A204.1 (cell line): ENCODE measurements at regions not wholly inside any gene's neighbourhood (a gene's known extent, or its start where the extent isn't known, plus 50 kb on each side); places are given as distances from the start of the nearest gene placed in this dataset.

Experiments
- FAIRE-seq: peaks from 2 replicates; lab custom pipeline; 2012; peaks lifted over from hg19 to GRCh38; lab: Jason Lieb, UNC

DNA sequence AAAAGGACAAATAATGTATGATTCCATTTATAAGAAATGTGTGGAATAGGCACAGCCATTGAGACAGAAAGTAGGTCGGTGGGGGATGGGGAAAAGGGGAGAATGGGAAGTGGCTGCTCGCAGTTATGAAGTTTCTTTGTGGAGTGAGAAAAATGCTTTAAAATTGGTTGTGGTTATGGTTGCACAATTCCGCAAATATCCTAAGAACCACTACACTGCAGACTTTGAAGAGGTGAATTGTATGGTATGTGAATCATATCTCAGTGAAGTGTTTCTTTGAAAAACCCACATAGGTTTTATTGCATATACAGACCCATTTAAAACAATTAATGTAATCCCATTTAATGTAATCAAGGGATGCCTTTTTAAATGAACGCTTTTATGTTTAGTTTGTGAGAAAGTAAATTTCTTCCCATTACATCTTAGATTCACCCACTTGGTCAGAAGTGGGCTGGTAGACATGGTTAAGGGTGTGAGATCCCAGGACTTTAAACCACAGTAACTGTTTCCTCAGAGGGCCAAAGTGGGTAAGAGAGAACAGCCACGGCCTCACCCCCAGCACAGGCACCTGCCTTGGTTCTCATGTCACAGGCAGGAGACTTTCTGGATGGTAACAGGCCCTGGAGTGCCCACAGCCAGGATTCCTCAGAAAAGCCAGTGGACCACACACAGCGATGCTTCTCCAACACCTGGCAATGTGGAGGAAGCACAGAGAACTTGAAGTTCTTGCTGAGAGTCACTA is 119.3 kb upstream of the GJB6 start:
- no peak for FAIRE-seq

DNA sequence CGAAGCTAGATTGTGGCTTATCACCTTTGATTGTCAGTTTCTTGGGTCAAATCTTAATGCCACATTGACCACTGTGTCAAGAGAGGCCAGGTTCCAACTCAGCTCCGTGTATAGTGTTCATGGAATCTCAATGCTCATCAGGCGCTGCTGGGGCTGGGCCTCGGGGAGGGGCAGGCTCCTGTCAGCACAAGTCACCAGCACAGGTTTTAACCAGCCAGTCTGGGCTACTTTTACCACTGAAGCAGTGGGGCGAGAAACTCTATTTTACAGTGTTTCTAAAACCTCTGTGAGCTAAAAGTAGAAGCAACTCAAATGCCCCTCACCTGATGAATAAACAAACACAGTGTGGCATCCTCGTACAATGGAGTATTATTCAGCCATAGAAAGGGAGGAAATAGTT is 118.7 kb upstream of the GJB6 start:
- FAIRE-seq: no peak

DNA sequence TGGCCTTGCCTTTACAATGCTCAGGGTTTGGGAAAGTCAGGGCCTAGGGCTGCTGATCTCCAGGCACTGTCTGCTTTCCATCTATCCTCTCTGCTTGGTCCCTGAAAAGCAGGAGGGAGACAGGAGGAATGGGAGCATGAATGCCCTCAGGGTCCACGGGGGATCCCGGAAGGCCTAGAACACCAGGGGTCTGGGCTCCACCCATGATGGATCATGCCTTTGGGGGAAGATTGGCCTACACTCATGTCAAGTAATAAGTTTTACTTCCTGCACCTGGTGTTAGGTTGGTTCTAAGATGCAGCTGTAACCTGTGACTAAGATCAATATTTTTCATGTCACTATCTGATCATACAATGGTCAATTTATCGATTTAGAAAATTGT is 118.3 kb upstream of the GJB6 start:
- FAIRE-seq: no peak

DNA sequence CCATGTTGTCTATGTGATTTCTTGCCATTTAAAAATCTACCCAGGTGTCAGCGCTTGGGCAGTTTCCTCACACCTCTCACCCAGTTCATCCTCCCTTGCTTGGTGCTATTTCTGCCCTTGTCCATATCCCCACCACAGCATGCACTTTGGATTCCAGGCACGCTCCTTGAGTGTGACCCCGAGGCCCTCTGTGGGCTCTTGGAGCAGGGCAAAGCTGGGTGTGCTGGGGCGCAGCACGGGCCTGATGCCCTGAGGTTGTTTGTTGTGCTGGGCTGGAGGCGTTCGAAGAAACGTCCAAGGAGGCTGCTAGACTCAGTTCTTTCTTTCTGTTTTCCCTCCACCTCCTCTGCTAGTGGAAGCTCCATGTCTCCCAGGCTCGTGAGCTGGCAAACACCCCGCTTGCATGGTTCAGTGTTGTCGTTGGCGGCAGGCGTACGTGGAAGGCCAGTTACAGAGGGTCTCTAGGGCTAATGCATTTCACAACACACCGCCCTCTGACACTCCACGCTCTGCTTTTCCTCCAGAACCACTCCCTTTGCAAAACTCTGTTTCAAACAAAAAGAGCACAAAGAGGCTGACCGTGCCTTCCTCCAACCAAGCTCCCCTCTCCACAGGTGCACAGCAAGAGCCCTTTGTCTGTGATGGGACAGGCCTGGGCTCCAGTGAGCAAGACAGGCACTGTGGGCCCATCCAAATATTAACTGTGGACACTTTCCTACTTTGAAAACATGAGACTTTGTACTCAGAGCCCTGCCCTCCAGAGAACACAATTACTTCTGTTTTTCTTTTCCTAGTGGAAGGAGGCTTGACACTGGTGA is 117.7 kb upstream of the GJB6 start:
- no peak for FAIRE-seq

DNA sequence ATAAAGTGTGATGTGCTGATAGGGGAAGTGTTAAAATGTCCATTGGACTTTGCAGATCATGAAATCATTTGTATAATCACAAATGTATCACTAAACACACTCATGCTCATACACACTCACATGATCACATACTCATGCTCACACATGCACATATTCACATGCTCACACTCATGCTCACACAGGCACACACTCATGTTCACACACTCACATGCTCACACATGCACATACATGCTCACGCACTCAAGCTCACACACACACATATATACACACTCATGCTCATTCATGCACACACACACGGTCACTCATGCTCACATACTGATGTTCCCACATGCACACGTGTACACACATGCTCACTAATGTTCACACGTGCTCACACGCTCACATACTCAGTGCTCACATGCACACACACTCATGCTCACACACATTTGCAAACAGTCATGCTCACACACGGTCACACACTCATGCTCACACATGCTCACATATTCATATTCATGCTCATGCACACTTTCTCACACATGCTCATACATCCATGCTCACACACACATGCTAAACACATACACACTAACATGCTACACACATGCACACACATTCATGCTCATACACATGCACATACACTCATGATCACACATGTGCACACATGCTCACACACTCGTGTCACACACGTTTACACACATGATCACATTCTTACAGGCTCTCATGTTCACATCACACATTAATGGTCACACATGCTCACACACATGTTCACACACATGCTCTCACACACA is 116.7 kb upstream of the GJB6 start:
- FAIRE-seq: no peak

DNA sequence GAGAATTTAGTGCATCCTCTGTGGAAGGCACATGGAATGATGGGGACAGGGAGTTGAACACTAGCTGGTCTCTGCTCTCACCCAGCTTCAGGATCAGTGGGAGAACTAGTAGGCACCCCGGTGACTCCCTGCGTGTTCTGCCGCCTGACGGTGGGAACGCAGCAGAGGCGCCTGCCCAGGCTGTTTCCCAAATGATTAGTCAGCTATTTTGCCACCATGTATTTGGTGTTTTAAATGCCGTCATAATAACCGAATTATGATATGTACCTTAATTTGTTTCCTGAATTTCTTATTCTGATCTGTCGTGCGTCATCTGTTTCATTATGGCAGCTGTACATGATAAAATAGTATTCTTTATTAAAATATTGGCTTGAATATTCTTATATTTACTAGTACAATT is 115.9 kb upstream of the GJB6 start:
- no peak for FAIRE-seq

DNA sequence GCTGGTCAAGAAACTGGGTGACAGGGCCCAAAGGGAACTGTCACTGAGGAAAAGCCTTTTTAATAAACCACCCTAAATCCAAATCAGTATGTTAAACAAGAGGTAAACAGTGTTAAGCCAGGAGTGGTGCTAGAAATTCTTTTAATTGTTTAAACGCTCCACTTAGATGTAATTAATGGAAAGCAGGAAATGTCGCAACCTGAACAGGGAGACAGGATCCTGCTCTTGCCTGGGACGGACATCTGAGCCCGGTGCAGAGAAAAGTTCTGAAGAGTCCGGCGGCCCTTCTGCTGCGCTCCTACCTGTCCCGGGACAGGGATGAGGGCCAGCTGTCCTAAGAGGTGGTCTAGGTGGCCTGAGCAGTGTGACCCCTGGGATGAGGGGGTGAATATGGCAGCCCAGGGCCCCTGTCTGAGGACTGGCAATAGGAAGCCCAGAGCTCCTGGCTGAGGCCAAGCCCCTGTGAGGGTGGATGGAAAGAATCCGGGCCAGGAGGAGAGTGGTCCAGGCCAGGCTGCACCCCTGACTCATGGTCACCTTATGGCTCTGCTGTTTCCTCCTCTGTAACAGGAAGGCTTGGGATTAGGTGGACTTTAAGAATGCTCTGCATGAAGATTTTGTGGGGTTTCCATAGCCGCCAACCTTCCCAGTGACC is 112.8 kb upstream of the GJB6 start:
- FAIRE-seq: no peak

DNA sequence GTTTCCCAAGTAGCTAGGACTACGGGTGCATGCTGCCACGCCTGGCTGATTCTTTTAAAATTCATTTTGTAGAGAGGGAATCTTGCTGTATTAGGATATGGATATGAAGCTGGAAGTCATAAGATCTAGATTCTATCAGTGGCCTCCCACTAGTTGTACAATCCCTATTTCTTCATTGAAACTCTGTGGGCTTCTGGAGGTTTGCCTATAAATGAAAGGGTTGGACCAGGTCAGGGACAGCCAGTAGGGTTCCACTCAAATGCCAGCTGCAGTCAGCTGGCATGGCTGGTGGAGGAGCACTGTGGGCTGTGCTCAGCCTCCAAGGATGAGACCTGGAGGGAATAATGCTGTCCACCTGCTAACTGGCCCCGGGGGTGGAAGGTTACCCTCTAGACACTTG is 110.2 kb upstream of the GJB6 start:
- no peak for FAIRE-seq

DNA sequence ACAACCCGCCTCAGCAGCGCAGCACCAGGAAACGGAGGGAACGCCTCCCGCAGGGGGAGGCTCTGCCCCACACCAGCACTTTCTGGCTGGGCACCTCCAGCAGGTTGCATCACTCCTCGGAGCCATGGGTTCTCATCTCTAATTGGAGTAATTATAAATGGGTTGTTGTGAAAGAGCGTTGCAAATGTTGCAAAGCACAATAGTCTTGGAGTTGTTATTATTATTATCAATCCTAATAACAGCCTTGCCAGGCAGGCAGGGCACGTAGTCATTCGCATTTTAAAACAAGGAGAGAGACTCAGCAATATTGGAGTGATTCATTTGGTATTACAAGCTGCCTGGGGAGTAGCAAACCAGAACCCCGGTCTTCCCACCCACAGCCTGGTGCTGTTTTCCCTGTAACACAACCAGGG is 108.6 kb upstream of the GJB6 start:
- FAIRE-seq: no peak

DNA sequence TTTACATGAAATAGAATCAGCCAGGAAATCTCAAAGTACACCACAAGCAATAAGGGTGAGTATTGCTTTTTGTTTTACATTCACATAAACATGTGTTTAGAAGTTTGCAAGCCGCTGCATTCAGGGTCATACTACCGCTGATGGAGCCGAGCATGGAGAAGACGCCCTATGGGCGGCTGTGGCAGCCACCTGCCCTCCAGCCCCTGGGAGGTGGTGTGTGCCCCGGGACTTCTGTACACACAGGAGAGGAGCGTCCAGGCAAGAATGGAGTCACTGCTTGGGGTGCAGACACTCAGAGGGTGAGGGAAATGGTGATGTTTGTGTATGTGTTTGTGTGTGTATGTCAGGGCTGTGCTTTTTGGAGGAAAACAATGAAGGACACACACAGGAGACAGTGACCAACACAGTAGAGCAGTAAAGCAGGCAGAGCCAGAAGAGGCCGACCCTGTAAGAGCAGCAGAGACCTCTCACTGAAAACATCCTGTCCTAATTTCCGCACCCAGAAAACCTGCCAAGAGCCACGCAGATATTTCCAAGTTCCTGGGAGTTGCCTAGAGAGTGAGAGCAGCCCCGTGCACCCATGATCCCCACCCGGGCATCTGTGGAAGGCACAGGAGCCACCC is 108.1 kb upstream of the GJB6 start:
- FAIRE-seq: no peak

DNA sequence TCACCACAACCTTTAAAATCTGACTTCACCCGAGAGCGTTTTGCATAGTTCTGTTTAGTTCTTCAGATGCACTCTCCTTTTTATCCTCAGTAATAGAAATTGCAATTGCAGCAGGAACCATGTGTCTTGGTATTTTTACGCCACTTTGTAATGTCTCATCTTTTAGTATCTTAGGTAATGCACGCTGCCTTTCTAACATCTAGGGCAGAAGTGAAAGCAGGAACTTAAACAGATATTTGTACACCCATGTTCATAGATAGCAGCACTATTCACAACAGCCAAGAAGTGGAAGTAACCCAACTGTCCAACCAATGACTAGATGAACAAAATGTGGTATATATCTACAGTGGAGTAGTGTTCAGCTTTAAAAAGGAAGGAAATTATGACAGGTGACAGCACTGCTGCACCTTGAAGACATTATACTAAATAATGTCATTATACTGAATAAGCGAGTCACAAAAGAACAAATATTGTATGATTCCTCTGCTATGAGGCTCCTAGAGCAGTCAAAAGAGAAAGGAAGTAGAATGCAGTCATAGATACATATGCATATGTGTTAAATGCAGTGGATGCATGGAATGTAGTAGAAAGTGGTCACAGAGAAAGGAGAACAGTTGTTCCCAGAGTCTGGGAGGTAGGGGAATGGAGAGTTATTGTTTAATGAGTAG is 105.9 kb upstream of the GJB6 start:
- no peak for FAIRE-seq

DNA sequence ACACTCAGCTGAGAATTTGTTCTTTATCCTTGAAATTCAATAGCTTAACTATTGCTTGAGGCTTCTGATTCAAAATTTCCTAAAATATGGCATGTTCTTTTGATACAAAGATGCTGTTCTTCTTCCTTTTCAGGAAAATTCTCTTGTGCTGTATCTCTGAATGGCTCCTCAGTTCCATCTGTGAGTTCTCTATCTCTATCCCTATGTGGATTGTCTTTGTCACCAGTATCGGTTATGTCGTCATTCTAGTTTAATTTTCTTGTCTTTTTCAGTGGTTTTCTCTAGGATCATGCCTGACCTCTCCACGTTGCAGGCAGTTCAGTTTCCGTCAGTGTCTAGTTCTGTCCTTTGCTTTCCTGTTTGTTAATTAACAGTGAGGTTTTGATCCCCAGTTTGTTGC is 104.6 kb upstream of the GJB6 start:
- no peak for FAIRE-seq

DNA sequence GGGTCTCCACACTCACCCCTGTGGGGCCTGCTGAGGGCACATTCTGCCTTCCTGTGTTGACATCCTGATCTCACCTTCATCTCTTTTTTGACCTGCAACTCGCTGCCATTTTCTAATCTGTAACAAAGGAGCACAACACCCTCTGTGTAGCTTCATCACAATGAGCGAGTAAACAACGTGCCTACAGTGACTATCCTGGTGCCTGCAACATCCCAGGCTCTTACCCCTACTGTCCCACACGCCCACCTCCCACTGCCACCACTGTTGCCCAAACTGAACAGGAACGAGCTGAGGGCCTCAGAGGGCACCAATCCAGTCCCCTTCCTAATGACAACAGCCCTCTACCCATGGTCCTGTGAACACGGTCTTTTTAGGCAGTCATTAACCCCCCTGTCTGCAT is 102.2 kb upstream of the GJB6 start:
- FAIRE-seq: no peak

DNA sequence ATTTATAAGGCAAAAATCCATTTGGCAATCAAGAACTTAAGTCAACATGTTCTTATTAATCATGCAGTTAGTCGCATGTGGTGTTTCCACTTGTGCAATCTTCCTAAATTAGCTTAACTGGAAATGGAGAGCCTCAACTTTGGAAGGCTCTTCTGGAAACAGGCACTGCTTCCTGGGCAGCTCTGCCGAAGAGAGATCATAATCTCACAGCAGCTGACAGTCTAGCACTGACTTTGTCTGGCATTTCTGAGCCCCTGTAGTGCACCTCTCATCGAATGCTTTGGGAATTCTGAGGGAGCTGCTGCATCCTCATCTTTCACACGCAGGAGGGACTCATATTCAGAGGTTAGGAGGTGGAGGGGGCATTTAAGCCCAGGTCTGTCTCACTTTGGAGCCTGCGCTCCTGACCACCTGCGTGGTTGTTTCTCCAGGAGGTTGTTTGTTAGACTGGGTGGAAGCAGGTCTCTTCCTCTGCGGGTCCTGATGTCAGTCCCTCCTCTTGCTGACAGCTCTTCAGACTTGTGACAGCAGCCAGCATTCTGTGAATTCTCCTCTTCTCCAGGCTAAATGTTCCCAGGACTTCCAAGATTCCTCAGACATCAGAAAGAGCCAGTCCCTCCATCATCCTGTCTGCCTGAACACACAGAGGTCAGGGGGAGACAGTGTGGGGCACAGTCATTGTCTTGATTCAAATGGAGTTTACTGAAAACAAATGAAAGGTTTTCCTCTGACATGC is 100.4 kb upstream of the GJB6 start:
- no peak for FAIRE-seq

DNA sequence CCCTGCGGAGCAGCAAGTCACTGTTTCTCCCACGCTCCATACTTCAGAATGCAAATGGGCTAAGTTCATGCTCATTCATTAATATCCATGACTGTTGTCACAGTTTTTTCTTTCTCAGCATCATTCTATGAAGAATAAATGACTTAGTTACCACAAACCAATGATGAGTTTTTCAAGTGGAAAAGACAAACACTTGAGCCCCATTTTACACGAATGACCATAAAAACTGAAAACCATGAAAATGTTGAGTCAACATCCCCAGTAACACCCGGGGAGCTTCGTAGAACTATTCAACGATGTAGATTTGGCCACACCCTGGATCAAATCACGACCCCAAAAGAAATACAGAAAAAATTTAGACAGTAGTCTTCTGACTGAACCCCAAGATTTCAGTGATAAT is 99.8 kb upstream of the GJB6 start:
- no peak for FAIRE-seq

DNA sequence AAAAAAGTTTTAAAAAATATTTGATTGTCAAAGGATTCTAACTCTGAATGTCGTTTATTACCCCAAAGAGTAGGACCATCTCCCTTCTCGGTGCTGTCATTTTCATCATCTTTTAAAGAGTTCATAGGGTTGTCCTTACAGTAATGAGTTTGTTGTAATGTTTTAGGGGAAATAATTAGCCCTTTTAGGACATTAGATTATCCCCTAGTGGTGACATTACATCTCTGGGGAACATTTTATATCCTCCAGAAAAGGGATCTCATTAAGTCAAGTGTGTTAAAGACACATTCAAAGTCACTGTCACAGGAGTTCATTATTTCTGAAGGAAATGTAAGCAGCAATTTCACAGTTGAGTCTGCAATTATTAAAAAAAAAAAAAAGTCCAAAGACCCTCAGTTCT is 99.3 kb upstream of the GJB6 start:
- FAIRE-seq: no peak

DNA sequence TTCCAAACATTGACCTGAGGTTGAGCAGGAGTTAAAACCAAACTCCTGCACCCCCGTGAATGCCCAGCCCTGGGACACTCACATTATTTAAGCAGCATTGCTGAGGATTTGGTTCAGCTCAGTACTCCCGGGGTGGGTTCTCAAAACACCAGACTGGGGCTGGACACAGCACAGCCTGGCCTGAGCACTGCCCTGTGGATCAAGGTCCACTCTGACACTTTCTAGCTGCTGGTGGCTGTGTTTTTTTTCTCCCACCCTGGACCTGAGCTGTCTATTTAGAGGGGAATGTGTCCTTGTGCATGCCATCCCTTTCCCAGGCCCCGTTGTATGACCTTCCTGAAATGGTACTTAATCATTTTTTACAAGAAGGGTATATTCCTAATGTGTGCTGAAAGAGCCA is 94.7 kb upstream of the GJB6 start:
- FAIRE-seq: no peak

DNA sequence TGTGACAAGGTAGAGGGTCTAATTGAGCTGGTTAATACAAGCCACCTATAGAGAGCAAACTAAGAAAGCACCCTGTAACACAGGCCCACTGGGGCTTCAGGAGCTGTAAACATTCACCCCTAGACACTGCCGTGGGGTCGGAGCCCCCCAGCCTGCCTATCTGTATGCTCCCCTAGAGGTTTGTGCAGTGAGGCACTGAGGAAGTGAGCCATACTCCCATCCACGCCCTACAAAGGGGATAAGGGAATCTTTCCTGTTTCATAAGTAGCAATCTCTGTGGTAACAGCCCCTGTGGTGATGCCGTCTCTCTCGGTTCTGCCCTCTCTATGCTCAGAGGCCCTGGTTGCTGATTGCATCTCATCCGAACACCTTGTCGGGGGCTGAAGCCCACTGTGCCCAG is 94.2 kb upstream of the GJB6 start:
- FAIRE-seq: no peak

DNA sequence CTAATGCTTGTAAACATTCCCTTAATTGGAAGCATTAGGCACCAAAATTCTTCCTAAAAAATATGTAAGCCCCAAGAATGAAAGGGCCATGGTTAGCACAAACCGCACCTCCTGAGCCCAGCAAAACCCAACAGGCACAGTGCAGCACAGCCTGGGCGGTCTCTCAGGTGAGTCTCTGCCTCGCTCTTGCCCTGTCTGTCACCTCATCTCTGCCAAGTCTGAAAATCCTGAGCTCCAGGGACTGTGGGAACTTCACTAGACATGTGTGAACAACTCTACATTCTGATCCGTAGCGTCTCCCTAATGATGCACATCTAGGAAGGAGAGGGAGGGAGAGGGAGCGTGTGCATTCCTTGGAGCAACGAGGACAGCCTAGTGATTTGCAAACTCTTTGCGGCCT is 88.8 kb upstream of the GJB6 start:
- no peak for FAIRE-seq

DNA sequence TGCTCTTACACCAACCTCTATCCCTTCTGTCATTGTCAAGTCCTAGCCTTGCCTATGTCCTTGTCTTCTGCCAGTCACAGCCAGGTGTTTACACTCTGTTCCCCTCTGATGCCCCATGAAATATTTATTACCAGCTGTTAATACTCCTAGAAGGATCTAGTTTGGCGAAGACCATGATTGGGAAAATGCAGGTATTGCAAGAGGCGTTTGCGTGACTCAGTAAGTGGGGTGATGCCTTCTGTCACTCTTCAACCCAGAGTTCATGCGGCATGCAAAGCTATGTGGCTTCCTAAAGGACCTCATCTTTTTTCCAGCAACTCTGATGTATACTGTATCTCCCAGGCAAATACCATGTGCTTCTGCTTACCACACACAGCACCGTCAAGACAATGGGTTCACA is 81.8 kb upstream of the GJB6 start:
- no peak for FAIRE-seq

DNA sequence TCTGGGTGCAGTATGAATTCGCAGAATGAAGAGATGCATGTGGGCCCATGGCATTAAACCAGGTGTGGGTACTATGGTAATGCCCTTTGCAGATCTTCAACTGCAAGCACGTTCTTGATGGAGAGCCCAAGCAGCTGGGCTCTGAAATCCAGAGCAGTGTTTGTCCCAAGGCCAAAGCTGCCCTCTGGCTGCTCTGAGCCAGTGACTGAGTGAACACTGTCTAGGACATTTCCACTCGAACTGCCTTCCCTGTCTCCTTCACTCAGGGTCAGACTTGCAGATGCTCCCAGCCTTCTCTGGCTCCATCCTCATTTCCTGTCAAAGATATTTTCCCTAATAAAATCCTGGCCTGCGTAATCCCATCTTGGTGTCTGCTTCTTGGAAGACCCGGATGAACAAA is 80.2 kb upstream of the GJB6 start:
- no peak for FAIRE-seq
